ENCODE measurements at regions not wholly inside any gene's neighbourhood (a gene's known extent, or its start where the extent isn't known, plus 50 kb on each side); places are given as distances from the start of the nearest gene placed in this dataset.

GRCh38 chr5:167081561-167081960, 1209.9 kb upstream of the WWC1 start:
- TF ChIP-seq POLR2A (IDR thresholded peaks at IDR 0.05): no peak
- no peak for TF ChIP-seq CTCF (IDR thresholded peaks at IDR 0.05)
